Suprapubic skin (tissue), 3 donors: ENCODE measurements at regions not wholly inside any gene's neighbourhood (a gene's known extent, or its start where the extent isn't known, plus 50 kb on each side); places are given as distances from the start of the nearest gene placed in this dataset.

Experiments
- CTCF ChIP-seq, 2 donors: fragments of 200-600 bp in 1 of 2; fragments of 450-650 bp in 1 of 2; sonication (generic) in 1 of 2; IDR thresholded peaks; one replicate each; pipeline ENCODE4 v1.5.1; 2016 to 2019; ENCODE audit warnings: antibody characterized with exemption in 2 of 2, mild to moderate bottlenecking in 1 of 2, moderate library complexity in 1 of 2
- EP300 ChIP-seq: sonication (generic); formaldehyde crosslinking; IDR thresholded peaks from one replicate; pipeline ENCODE4 v1.6.1; 2017; ENCODE audit warnings: antibody characterized with exemption
- POLR2A ChIP-seq, 2 donors: fragments of 450-650 bp; IDR thresholded peaks; one replicate each; pipeline ENCODE4 v1.6.1; 2017; ENCODE audit warnings: antibody characterized with exemption in 2 of 2, mild to moderate bottlenecking in 2 of 2, moderate library complexity in 2 of 2

GRCh38 chr6:81608776-81609175 lies 143.7 kb downstream of the TENT5A start:
- no peak for TF ChIP-seq CTCF (IDR thresholded peaks at IDR 0.05)
- TF ChIP-seq POLR2A (IDR thresholded peaks at IDR 0.05), result no peak
- TF ChIP-seq EP300, result no peak
